ENCODE measurements at regions not wholly inside any gene's neighbourhood (a gene's known extent, or its start where the extent isn't known, plus 50 kb on each side); places are given as distances from the start of the nearest gene placed in this dataset.

- TF ChIP-seq ZFX (IDR thresholded peaks at IDR 0.05; ENCODE audit: borderline replicate concordance) (no peak), CTCF (IDR thresholded peaks at IDR 0.05) (no peak)
- no peak overlapping the region for H3K27ac ChIP-seq
Observed at GRCh38 chr11:10627291-10627690, 58.8 kb upstream of the LYVE1 start.

GRCh38 chr11:10625982-10626311, 57.5 kb upstream of the LYVE1 start:
- no peak for TF ChIP-seq CTCF (IDR thresholded peaks at IDR 0.05)
- TF ChIP-seq ZFX (IDR thresholded peaks at IDR 0.05; ENCODE audit: borderline replicate concordance) = no peak

GRCh38 chr11:10625281-10625981, 57.0 kb upstream of the LYVE1 start:
- no peak overlapping the region for H3K27ac ChIP-seq
- TF ChIP-seq CTCF (IDR thresholded peaks at IDR 0.05) = no peak
- no peak for TF ChIP-seq ZFX (IDR thresholded peaks at IDR 0.05; ENCODE audit: borderline replicate concordance)

More at GRCh38 chr11:10625982-10626311, 57.5 kb upstream of the LYVE1 start:
- no peak overlapping the region for H3K27ac ChIP-seq

- TF ChIP-seq ZFX (IDR thresholded peaks at IDR 0.05; ENCODE audit: borderline replicate concordance) (no peak), CTCF (IDR thresholded peaks at IDR 0.05) (peak; percentile 37)
- H3K27ac ChIP-seq = no peak overlapping the region
Observed at GRCh38 chr11:10623797-10624761, 55.6 kb upstream of the LYVE1 start.

- TF ChIP-seq ZFX (IDR thresholded peaks at IDR 0.05; ENCODE audit: borderline replicate concordance) = no peak
- no peak for TF ChIP-seq CTCF (IDR thresholded peaks at IDR 0.05)
- no peak overlapping the region for H3K27ac ChIP-seq
Observed at GRCh38 chr11:10622957-10623791, 54.7 kb upstream of the LYVE1 start.

GRCh38 chr11:10622108-10622507, 53.6 kb upstream of the LYVE1 start:
- TF ChIP-seq ZFX (IDR thresholded peaks at IDR 0.05; ENCODE audit: borderline replicate concordance) (no peak), CTCF (IDR thresholded peaks at IDR 0.05) (no peak)
- no peak overlapping the region for H3K27ac ChIP-seq
